Tibial nerve (tissue), 4 donors: ENCODE measurements at regions not wholly inside any gene's neighbourhood (a gene's known extent, or its start where the extent isn't known, plus 50 kb on each side); places are given as distances from the start of the nearest gene placed in this dataset.

Experiments used
- CTCF ChIP-seq, 5 experiments: fragments of 200-600 bp in 3 of 5; fragments of 450-650 bp in 2 of 5; sonication (generic) in 3 of 5; IDR thresholded peaks; one replicate each; pipeline ENCODE4 v1.5.1; 2016 to 2019; ENCODE audit warnings: antibody characterized with exemption in 5 of 5, mild to moderate bottlenecking in 3 of 5, moderate library complexity in 2 of 5
- EP300 ChIP-seq, 2 donors: sonication (generic); formaldehyde crosslinking; IDR thresholded peaks; one replicate each; pipeline ENCODE4 v1.6.1; 2017; ENCODE audit warnings: antibody characterized with exemption in 2 of 2, mild to moderate bottlenecking in 1 of 2
- POLR2A ChIP-seq, 2 donors: fragments of 450-650 bp; IDR thresholded peaks; one replicate each; pipeline ENCODE4 v1.6.1; 2017; ENCODE audit warnings: antibody characterized with exemption in 2 of 2, mild to moderate bottlenecking in 2 of 2, moderate library complexity in 2 of 2

GRCh38 chr21:23982546-23982945 is 1624.7 kb downstream of the MRPL39 start:
- TF ChIP-seq CTCF (IDR thresholded peaks at IDR 0.05) = no peak
- TF ChIP-seq POLR2A (IDR thresholded peaks at IDR 0.05) = no peak
- TF ChIP-seq EP300 (IDR thresholded peaks at IDR 0.05) = no peak
